Glomerular visceral epithelial cell (primary cell): ENCODE measurements at regions not wholly inside any gene's neighbourhood (a gene's known extent, or its start where the extent isn't known, plus 50 kb on each side); places are given as distances from the start of the nearest gene placed in this dataset.
"Not testable (repeated sequence)": the region's sequence is repeated elsewhere in the genome, so short reads cannot be mapped to it uniquely, and the experiment has no call there.

Source experiments
- DNase-seq: peaks from one replicate; pipeline ENCODE4 v3.0.0-alpha.2; 2016; ENCODE audit errors: extremely low spot score

DNA sequence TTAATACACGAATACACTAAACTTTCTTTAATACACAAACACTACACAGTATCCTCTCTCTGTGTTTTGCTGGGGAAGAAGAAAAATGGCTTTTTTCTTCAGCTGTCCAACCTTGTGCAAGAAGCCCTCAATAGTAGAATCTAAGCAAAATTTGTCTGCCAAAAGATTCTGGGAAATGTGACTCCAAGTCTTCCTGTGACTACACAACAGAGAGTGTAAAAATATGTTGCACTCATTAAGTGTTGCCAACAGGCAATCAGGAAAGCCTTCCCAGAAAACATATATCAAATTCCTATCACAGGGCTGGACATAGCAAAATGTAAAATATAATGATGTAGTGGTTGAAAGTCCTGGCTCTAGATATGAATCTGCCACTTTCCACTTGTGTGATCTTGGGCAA, 825.1 kb upstream of the ZWINT start:
- no peak for DNase-seq

DNA sequence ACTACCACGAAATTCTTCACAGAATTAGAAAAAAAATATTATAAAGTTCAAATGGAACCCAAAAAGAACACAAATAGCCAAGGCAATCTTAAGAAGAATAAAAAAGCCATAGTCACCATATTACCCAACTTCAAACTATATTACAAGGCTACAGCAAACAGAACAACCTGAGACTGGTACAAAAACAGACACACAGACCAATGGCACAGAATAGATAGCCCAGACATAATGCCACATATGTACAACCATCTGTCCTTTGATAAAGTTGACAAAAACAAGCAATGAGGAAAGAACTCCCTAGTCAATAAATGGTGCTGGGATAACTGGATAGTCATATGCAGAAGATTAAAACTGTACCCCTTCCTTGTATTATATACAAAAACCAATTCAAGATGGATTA, 808.5 kb upstream of the ZWINT start:
- no peak for DNase-seq

DNA sequence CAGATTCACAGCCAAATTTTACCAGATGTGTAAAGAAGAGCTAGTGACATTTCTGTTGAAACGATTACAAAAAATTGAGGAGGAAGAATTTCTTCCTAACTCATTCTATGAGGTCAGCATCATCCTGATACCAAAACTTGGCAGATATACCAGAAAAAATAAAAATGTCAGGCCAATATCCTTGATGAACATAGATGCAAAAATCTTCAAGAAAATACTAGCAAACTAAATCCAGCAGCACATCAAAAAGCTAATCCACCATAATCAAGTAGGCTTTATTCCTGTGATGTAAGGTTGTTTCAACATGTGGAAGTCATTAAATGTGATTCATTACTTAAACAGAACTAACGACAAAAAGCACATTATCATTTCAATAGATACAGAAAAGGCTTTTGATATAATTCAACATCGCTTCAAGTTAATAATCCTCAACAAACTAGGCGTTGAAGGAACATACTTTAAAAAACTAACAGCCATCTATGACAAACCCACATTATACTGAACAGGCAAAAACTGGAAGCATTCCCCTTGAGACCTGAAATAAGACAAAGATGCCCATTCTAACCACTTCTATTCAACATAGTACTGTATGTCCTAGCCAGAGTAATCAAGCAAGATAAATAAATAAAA, 807.7 kb upstream of the ZWINT start:
- no peak for DNase-seq

DNA sequence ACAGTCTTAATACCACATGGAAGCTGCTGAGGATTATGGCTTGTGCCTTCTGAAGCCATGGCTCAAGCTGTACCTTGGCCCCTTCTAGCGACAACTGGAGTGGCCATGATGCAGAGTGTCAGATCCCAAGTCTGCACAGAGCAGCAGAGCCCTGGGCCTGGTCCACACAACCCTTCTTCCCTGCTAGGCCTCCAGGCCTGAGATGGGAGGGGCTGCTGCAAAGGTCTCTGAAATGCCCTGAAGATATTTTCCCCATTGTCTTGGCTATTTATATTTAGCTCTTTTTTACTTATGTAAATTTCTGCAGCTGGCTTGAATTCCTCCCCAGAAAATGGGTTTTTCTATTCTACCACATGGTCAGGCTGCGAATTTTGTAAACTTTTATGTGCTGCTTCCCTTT, 804.6 kb upstream of the ZWINT start:
- no peak for DNase-seq

DNA sequence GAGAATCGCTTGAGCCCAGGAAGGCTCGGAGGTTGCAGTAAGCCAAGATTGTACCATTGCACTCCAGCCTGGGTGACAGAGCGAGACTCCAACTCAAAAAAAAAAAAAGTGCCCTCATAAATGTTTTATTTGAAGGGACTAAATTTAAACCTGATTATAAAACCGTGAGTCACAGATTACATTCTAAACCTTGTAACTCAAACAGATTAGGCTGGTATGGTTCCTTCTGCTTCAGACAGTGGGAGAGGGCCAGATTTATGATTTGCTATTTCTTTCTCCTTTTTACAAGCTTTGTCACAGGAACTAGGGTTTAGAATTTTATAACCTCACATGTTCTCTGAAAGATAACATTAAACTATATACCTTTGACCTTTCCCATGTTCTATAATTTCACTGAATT, 801.2 kb upstream of the ZWINT start:
- DNase-seq = no peak

DNA sequence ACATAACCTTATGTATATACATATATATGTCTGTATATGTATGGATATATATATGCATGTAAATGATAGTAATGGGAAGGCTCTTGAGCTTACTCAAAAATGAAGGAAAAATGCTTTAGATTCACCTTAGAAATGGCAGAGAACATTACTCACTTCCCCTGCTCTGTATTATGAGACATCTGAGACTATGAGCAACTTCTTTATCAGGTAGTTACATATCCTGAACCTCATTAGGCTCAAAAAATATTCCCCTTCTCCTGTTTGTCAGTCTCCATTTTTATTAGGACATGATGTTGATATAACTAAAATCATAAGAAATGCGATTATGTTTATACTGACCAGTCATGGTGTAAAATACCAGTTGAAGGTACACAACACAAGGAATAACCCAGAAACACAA, 800.1 kb upstream of the ZWINT start:
- no peak for DNase-seq

GRCh38 chr10:57145548-57145947, 784.5 kb upstream of the ZWINT start:
- DNase-seq = no peak

GRCh38 chr10:57142925-57143576, 782.0 kb upstream of the ZWINT start:
- no peak for DNase-seq

DNA sequence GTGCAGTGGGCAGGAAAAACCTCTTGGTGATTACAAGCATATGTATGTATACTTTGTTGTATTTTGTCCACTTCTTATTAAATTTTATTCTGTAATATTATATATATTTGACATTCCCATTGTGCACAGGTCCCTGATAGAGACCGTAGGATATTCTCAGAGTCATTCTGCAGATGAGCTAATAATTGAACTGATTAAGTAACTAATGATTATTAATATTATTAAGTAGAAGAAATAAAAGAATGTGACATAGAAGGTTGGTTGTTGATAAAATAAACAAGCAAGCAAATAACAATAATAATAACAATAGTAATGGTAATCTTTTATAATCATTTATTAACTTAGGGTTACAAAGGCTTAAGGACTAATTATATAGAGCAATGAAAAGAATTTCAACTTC, 780.6 kb upstream of the ZWINT start:
- no peak for DNase-seq

GRCh38 chr10:57119684-57120083, 758.6 kb upstream of the ZWINT start:
- DNase-seq = no peak

GRCh38 chr10:57113545-57113944, 752.5 kb upstream of the ZWINT start:
- no peak for DNase-seq

DNA sequence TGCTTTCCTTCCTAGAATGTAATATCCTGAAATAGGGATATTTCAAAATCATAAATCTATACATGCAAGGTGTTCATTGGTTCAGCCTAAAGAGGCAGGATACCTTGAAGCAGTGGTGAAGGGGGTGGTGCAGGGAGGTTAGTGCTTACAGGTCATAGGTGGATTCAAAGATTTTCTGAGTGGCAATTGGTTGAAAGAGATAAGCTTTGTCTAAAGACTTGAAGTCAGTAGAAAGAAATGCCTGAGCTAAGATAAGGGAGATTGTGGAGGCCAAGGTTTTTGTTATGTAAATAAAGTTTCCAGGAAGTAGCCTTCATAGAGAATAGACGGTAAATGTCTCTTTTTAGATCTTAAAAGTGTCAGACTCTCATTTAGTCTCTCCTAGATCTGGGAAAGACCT, 741.2 kb upstream of the ZWINT start:
- no peak for DNase-seq

DNA sequence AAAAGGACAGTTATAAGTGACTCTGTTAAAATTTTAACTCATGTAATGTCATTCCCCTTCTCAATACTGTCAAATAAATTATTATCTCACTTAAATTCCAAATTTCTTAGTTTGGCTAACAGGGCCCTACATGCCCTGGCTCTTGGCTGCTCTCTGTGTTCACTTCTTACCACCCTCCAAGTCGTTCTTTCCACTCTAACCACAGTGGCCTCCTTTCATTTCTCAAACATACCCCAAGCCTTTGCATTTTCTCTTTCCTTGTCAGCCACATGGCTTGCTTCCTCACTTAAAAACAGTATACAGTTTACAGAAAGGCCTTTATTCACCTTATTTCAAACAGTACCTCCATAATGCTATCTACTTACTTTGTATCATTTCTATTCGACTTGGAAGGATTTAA, 737.1 kb upstream of the ZWINT start:
- no peak for DNase-seq

DNA sequence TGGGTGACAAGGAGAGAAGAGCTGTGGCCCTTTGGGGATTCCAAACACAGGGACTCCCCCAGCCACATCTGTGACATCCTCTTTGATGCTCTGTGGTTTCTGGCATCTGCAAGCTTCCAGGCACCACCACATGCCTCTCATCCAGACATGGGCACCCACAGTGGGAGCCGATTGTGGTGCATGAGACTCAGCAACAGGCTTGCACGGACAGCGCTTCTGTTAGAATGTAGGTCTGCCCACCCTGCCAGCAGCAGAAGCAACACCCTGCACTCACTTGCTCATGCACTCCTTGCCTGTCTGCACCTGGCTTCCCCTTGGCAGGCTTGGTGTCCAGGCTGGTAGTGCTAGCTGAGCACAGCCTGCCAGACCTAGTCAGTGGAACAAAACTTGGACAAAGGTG, 735.0 kb upstream of the ZWINT start:
- DNase-seq = no peak

DNA sequence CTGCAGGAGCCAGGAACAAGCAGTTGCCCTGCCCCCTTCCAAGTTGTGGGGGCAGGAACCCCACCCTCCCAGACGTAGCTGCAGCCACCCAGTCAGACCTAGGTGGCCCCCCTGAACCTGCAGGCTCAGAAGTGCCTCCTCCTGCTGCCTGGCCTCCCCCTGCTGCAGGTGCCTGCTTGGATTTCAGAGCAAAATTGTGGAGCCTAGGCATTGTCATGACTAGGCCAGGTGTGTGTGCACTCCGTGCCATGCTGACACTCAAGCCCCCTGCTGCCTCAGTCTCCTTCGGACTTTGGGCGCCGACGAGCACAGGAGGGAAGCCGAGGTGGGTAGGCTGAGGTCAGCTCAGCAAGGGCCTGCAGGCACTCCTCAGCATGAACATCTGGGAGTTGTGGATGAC, 733.9 kb upstream of the ZWINT start:
- DNase-seq = no peak

GRCh38 chr10:57094083-57094482, 733.0 kb upstream of the ZWINT start:
- no peak for DNase-seq

DNA sequence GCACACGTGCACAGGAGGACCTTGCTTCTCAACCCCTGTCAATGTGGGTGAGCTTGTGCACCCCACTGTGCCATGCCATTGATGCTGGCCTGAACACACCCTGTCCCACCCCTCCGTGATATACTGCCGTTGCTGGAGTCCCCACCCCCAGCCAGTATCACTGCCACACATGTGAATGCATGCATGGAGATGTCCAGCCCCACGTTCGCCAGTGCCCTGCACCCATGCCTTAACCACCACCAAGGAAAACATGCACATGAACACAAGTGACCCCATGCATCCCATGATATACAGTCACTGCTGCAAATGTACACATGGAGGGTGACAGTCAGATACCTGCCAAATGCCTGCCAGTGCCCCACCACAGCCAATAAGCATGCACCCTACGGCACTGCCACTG, 692.5 kb upstream of the ZWINT start:
- DNase-seq = no peak

DNA sequence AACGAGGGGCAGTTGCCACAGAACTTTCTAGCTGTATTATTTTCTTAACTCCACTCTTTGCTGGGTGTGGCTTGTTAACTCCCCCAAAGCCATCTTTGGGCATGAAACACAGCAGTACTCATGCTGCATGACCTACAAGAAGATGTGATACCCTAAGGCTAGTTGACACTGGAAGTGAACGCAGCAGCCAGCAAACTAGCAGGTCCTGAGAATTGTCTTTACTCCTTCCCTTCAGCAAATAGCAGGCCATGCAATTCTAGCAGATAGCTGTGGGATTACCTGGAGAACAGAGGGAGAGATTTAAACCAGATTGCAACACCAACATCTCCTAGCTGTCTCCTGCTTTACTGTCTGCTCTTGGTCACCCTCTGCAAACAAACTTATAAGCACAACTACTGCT, 688.0 kb upstream of the ZWINT start:
- DNase-seq = no peak

GRCh38 chr10:57038531-57038930, 677.5 kb upstream of the ZWINT start:
- DNase-seq = no peak

DNA sequence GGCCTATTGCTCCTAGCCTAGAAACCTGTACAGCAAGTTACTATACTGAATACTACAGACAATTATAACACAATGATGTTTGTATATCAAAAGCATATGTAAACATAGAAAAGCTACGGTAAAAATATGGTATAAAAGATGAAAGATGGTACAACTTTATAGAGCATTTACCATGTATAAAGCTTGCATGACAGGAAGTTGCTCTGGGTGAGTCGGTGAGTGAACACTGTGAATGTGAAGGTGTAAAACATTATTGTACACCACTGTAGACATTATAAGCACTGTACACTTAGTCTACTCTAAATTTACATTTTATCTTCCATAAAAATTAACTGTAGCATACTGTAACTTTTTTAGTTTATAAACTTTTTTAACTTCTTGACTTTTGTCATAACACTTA, 674.3 kb upstream of the ZWINT start:
- DNase-seq = no peak

DNA sequence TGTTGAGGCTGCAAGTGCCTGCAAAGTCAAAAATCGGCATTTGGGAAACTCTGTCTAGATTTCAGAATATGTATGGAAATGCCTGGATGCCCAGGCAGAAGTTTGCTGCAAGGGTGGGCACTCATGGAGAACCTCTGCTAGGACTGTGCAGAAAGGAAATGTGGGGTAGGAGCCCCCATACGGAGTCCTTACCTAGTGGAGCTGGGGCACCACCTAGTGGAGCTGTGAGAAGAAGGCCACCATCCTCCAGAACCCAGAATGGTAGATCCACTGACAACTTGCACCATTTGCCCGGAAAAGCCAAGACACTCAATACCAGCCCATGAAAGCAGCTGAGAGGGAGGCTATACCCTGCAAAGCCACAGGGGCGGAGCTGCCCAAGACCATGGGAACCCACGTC, 671.2 kb upstream of the ZWINT start:
- DNase-seq = not testable (repeated sequence)

GRCh38 chr10:57031346-57031745, 670.3 kb upstream of the ZWINT start:
- no peak for DNase-seq

DNA sequence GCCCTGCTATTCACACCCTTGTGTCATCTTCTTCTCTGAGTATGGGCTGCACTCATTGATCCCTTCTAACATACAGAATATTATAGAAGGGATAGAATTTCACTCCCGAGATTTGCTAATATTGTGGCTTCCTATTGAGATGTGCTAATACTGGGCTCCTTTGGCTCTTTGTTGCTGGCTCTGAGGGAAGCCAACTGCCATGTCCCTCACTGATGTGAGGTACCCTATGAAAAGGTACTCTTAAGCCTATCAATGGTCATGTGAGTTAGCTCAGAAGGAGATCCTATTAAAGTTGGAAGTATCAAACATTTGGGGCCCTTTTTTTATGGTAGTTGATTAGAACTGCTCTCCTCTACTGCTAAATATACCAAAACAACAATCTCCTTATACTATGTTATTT, 665.2 kb upstream of the ZWINT start:
- no peak for DNase-seq

DNA sequence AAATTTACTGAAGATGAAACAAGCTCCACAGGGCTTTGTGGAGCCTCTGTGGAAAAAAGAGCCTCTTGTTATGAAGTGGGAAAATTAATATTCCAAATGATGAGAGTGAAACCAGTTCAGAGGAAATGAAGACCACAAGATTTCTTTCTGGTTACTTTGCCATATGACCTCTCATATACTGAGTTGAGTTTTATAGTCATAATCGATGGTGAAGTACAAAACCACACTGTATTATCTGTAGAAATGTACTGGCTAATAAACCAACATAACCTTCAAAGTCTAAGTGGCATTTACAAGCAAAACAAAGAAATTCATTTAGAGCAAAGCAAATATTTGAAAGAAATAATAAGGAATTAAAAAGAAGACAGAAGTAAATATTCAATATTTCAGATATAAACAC, 662.6 kb upstream of the ZWINT start:
- DNase-seq = no peak
